NCI-H1105 treated with DMSO at 0.1 percent for 48 hours (cell line): ENCODE measurements at regions not wholly inside any gene's neighbourhood (a gene's known extent, or its start where the extent isn't known, plus 50 kb on each side); places are given as distances from the start of the nearest gene placed in this dataset.
"Not testable (repeated sequence)": the region's sequence is repeated elsewhere in the genome, so short reads cannot be mapped to it uniquely, and the experiment has no call there.

Experiments
- DNase-seq: peaks from one replicate; lab custom pipeline; 2025; lab: John Stamatoyannopoulos, UW

DNA sequence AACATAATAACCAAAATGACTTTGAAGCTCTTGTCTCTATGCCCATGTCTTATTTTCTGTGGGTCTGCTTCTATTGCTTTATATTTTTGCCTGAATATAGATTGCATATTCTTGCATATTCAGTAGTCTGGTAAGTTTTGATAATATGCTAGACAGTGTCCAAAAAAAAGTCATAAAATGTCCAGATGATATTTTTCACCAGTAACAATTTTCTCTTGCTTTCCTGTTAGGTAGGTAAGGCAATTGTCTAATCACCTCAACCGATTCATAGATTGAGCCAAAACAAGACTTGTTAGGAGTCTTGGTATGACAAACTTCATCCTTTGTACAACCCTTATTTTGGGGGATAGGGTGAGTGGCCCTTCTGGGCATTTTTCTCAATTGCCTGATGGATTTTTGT lies 277.0 kb upstream of the NRP1 start:
- no peak for DNase-seq

DNA sequence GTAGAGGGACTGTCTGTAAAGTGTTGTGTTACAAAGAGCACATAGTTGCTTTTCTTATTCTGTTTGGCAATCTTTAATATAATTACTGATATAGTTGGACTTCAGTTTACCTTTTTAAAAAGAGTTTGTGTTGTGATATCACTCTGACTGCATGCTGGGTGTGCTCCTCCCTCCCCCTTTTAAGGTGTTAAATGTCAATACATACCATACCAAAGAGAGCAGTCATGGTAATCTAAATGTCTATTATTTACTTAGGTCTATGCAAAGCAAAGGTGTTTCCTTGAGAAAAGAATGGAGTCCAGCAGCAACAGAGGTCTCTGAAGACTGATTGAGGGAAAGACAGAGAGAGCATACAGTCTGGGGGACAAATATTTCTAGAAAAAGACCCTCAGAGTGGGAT lies 275.1 kb upstream of the NRP1 start:
- no peak for DNase-seq

DNA sequence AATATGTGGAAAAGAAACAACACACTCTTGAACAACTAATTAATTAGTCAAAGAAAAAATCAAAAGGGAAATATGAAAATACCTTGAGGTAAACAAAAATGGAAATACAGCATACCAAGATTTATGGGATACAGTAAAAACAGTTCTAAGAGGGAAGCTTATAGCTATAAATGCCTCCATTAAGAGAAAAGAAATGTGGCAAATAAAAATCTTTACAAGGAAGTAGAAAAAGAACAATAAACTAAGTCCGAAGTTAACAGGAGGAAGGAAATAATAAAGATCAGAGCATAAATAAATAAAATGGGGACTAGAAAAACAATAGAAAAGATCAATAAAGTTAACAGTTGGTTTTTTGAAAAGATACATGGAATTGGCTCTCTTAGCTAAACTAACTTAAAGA lies 267.8 kb upstream of the NRP1 start:
- DNase-seq = no peak

GRCh38 chr10:33600381-33600780 lies 265.9 kb upstream of the NRP1 start:
- DNase-seq = no peak

DNA sequence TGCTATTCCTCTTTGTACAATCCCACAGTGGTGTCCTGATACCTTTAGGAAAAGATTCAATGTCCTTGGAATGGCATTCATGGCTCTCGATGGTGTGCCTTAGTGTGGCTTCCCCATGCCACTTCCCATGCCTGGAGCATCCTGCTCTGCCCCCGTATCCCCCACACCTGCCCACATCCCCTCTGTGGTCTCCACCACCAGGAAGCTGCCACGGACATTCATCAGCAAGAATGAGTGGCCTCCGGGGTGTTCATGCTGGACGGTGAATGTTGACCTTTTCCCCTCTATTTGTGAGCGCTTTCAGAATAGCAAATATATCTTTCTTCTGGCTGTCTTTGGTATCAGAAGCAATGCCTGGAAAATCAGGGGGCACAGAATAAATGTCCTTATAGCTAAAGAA lies 262.0 kb upstream of the NRP1 start:
- no peak for DNase-seq

DNA sequence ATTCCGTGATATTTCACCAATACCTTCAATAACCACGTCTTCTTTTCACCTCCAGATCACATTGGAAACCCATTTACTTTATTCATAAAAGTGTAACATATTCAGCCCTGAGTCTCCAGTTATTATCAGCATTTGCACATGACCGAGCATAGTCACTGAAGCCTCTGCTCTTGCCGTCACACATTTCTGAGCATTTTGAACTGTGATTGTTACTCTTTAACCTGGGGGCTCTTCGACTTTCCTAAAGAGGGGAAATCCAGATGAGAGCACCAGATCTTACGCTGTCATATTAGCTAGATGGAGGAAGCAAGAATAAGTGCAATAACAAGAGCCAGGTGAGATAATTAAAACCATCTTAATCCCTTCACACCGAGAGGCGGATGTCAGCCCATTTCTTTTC lies 260.0 kb upstream of the NRP1 start:
- no peak for DNase-seq

- DNase-seq = no peak
Measured at GRCh38 chr10:33588974-33589600, 254.6 kb upstream of the NRP1 start.

DNA sequence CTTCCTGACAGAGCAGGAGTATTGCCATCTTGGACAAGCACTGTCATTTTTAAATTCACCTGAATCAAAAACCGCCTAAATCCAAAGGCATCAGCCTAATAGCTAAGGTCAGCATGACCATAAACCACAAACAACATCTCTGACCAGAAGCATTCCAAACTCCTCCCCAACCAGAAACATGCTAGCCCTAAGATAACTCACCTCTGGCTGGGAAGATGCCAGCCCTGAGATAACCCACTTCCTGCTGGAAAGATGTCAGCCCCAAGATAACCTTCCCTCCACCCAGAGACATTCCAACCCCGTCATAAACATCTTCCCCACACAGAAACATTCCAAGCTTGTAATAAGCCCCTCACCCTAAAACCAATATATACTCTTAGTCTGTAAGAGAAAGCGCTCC lies 250.1 kb upstream of the NRP1 start:
- not testable (repeated sequence) for DNase-seq

DNA sequence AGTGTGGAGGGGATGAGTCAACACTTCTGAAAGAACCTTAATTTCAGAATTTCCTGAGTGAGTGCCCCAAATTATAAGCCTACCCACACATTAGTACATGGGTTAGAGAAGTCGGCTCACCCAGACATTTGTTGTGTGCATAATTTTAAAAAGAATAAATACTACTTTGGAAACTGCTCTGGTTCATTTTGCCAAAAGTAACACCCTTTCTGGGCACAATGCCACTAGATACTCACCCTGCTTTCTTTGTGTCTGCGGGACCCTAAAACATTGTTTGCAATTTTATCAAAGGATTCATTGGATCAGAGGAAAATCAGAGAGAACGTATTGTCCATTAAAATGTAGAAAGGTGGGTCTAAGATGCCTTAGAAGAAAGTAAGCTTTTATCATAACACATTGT lies 245.5 kb upstream of the NRP1 start:
- DNase-seq = peak; percentile 3

- DNase-seq = no peak
Measured at GRCh38 chr10:33573606-33574005, 239.1 kb upstream of the NRP1 start.

- DNase-seq = no peak
Measured at GRCh38 chr10:33571616-33572015, 237.1 kb upstream of the NRP1 start.

GRCh38 chr10:33570495-33570894 lies 236.0 kb upstream of the NRP1 start:
- no peak for DNase-seq

DNA sequence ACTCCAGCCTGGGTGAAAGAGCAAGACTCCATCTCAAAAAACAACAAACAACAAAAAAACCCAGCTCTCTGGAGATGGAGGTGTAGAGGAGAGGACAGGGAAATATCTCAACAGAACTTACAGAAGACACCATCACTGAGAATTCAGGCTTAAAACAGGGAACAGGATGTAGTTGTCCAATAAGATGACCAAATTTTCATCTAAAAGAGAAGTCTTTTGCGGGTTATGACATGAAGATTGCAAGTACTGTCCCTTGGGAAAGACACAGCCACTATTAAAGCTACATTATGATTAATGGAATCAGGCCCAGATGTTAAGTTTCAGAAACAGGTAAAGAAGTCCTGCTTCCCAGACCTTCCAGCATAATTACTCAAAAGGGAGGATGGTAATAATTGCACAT lies 235.2 kb upstream of the NRP1 start:
- no peak for DNase-seq

DNA sequence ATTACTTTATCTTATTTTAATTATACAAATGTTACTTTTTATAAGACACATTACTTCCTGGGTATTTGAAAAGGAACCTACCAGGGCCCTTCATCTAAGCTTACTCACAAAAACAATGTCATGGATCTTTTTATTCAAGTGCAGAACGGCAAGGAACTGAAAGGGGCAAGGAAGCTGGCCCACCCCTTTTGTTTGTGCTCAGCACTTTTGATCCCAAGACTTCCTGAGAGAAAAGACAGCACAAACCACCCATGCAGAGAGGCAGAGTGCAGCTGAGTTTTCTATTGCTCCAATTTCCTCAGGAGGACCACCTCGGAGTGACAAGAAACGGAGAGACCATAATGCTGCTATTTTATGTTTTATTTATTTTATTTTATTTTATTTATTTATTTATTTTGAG lies 232.0 kb upstream of the NRP1 start:
- no peak for DNase-seq

- no peak for DNase-seq
Measured at GRCh38 chr10:33566001-33566400, 231.5 kb upstream of the NRP1 start.

DNA sequence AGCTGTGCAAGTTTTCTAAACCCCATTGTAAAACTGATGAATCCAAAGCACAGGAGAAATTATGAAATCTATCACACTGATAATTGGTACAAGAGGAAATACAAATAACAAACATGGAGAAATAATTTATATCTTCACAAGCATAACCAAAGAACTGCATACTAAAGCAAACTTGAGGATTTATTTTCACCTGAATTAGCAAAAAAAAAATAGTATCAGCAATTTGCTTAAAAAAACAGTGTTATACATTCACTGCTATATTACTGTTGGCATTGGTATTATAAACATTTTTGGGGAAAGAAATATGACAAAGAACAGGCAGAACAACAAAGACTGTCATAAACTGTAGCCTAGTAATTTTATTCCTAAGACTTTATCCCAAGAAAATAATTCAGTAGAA lies 230.8 kb upstream of the NRP1 start:
- DNase-seq = no peak

DNA sequence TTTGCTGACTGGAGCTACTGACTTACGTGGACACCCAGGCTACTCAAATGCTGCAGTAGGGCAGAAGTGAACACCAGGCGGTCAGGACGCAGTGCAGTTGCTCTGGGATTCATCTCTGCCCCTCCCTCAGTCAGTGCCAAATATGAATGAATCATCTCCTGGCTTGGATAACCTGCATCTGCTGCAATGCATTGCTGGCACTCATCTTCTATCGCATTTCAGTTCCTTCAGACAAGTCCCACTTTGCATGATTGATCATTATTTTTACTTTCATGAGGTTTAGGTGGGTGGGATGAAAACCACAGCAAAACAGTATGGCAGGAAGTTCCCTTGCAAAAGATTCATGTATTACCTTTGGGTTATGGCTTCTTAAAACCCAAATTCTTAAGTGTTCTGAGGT lies 224.6 kb upstream of the NRP1 start:
- DNase-seq = no peak

DNA sequence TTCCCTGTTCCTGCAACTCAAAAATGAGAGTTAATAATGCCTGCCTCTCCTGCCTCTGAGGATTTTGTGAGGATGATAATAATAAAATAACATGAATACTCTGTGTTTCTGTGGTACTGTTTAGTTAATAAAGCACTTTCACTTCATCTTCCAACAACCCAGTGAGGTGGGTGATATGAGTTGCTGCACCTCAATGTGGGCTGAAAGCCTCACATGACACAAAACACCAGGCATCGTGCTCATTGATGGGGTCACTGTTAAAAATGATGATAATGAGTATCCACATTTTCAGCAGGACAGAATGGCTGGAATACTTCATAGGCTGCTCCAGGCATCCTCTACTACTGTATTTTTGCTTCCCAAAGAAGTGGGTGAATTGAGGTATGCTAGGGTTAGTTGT lies 222.8 kb upstream of the NRP1 start:
- DNase-seq = no peak

- DNase-seq = no peak
Measured at GRCh38 chr10:33556620-33557019, 222.2 kb upstream of the NRP1 start.

GRCh38 chr10:33556103-33556502 lies 221.6 kb upstream of the NRP1 start:
- DNase-seq = no peak

- DNase-seq = no peak
Measured at GRCh38 chr10:33553748-33554571, 219.5 kb upstream of the NRP1 start.

GRCh38 chr10:33552290-33552689 lies 217.8 kb upstream of the NRP1 start:
- DNase-seq = no peak

DNA sequence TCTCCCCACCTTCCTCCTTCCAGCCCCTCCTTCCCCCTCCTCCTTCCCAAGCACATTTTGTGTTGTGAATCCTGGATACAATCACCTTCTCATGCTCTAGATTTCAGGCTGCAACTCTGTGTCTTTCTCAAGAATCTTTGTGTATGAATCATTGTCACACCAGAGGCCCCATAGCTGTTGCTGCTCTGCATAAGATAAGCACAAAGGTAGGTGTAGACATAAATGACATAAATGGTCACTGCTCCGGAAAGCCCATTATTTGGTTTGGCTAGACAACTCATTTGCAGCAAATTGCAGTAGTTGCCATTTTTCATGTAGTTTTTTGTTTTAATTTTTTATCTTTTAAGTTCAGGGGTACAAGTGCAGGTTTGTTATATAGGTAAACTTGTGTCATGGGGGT lies 216.3 kb upstream of the NRP1 start:
- no peak for DNase-seq

DNA sequence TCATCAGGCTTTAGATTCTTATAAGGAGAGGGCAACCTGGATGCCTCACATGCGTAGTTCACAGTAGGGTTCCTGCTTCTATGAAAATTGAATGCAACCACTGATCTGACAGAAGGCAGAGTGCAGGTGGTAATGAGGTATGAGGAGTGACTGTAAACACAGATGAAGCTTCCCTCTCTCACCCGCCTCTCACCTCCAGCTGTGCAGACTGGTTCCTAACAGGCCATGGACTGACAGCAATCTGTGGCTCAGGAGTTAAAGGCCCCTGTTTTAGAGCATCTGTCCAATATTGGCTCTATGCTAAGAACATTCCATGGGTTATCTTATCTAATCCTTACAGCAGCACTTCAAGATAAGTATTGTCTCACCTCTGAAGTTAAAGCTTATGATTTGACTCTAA lies 213.5 kb upstream of the NRP1 start:
- DNase-seq = no peak
